ENCODE measurements at regions not wholly inside any gene's neighbourhood (a gene's known extent, or its start where the extent isn't known, plus 50 kb on each side); places are given as distances from the start of the nearest gene placed in this dataset.
"Not testable (repeated sequence)": the region's sequence is repeated elsewhere in the genome, so short reads cannot be mapped to it uniquely, and the experiment has no call there.

DNA sequence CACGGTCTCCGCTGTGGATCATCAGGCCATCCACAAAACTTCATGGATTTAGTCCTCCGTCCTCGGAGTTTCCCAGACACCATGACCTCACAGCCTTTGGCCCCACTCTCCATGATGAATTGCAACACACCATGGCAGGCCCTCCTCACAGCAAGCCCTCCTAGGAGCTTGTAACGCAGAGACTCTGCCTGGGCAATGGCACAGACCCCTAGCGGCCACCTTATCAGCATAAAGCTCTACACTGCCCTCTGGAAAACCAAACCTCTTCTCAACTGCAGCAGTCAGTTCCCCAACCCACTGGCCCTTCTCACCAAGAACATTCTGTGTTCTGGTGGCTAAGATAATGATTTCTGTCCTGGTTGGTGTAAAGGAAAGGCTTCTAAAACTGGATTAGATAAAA lies 238.4 kb upstream of the USP15 start:
- DNase-seq (ENCODE audit: low read depth), result no peak
- TF ChIP-seq, protein P1, sequence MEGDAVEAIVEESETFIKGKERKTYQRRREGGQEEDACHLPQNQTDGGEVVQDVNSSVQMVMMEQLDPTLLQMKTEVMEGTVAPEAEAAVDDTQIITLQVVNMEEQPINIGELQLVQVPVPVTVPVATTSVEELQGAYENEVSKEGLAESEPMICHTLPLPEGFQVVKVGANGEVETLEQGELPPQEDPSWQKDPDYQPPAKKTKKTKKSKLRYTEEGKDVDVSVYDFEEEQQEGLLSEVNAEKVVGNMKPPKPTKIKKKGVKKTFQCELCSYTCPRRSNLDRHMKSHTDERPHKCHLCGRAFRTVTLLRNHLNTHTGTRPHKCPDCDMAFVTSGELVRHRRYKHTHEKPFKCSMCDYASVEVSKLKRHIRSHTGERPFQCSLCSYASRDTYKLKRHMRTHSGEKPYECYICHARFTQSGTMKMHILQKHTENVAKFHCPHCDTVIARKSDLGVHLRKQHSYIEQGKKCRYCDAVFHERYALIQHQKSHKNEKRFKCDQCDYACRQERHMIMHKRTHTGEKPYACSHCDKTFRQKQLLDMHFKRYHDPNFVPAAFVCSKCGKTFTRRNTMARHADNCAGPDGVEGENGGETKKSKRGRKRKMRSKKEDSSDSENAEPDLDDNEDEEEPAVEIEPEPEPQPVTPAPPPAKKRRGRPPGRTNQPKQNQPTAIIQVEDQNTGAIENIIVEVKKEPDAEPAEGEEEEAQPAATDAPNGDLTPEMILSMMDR (IDR thresholded peaks at IDR 0.05; ENCODE audit: control insufficient read depth, extremely low read depth, insufficient read depth), result no peak
- no peak overlapping the region for H3K4me3 ChIP-seq (ENCODE audit: low read depth, low read length)

- DNase-seq (ENCODE audit: low read depth), result no peak
- TF ChIP-seq, protein P1 (IDR thresholded peaks at IDR 0.05; ENCODE audit: control insufficient read depth, extremely low read depth, insufficient read depth), result no peak
- H3K4me3 ChIP-seq (ENCODE audit: low read depth, low read length), result no peak overlapping the region
Observed at GRCh38 chr12:62028536-62028935, 231.7 kb upstream of the USP15 start.

GRCh38 chr12:62032870-62033269 lies 227.3 kb upstream of the USP15 start:
- no peak overlapping the region for H3K4me3 ChIP-seq (ENCODE audit: low read depth, low read length)
- no peak for DNase-seq (ENCODE audit: low read depth)
- TF ChIP-seq, protein P1 (IDR thresholded peaks at IDR 0.05; ENCODE audit: control insufficient read depth, extremely low read depth, insufficient read depth), result no peak

GRCh38 chr12:62044450-62045135 lies 215.6 kb upstream of the USP15 start:
- peak; percentile 65 for DNase-seq (ENCODE audit: low read depth)
- TF ChIP-seq, protein P1 (IDR thresholded peaks at IDR 0.05; ENCODE audit: control insufficient read depth, extremely low read depth, insufficient read depth), result no peak
- H3K4me3 ChIP-seq (ENCODE audit: low read depth, low read length), result no peak overlapping the region

GRCh38 chr12:62045211-62045610 lies 215.0 kb upstream of the USP15 start:
- H3K4me3 ChIP-seq (ENCODE audit: low read depth, low read length), result no peak overlapping the region
- TF ChIP-seq, protein P1 (IDR thresholded peaks at IDR 0.05; ENCODE audit: control insufficient read depth, extremely low read depth, insufficient read depth), result no peak
- no peak for DNase-seq (ENCODE audit: low read depth)

GRCh38 chr12:62050785-62051184 lies 209.4 kb upstream of the USP15 start:
- H3K4me3 ChIP-seq (ENCODE audit: low read depth, low read length), result no peak overlapping the region
- TF ChIP-seq, protein P1 (IDR thresholded peaks at IDR 0.05; ENCODE audit: control insufficient read depth, extremely low read depth, insufficient read depth), result no peak
- no peak for DNase-seq (ENCODE audit: low read depth)

DNA sequence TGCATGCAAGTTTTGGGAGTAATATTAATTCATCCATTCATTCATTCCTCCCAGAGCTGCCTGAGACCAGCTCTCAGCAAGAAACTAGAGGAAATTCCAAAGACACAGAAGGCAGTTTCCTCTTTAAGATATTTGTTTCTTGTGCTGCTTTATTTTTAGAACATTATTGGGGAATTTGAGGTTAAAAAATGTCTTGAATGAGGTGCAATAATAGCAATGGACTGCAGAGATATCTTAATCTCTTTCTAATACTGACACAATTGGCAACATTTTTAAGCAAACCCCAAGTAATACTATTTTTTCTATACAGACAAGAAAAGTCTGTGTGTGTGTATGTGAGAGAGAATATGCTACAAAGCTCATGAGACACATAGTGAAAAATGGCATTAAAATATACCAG lies 190.2 kb upstream of the USP15 start:
- TF ChIP-seq, protein P1 (IDR thresholded peaks at IDR 0.05; ENCODE audit: control insufficient read depth, extremely low read depth, insufficient read depth), result no peak
- DNase-seq (ENCODE audit: low read depth), result no peak
- no peak overlapping the region for H3K4me3 ChIP-seq (ENCODE audit: low read depth, low read length)

- not testable (repeated sequence) for DNase-seq (ENCODE audit: low read depth); H3K4me3 ChIP-seq (ENCODE audit: low read depth, low read length)
Observed at GRCh38 chr12:62073236-62073635, 187.0 kb upstream of the USP15 start.
